ENCODE measurements at regions not wholly inside any gene's neighbourhood (a gene's known extent, or its start where the extent isn't known, plus 50 kb on each side); places are given as distances from the start of the nearest gene placed in this dataset.
"Not testable (repeated sequence)": the region's sequence is repeated elsewhere in the genome, so short reads cannot be mapped to it uniquely, and the experiment has no call there.

GRCh38 chr5:177900066-177900465 lies 96.0 kb downstream of the PROP1 start:
- H3K27ac ChIP-seq (ENCODE audit: low read length in 2 of 2); H3K4me3 Mint-ChIP-seq; POLR2A ChIA-PET; intact Hi-C loops (cut with micrococcal nuclease); H3K27me3 ChIP-seq (replicated peaks in 1 of 4; ENCODE audit: control extremely low read depth in 1 of 4, control insufficient read depth in 3 of 4, insufficient read depth in 4 of 4, low read length in 3 of 4); H3K9me3 ChIP-seq (ENCODE audit: control extremely low read depth in 1 of 3, control insufficient read depth in 2 of 3, insufficient read depth in 1 of 3, low read length in 2 of 3); DNase-seq; H3K27me3 Mint-ChIP-seq; ATAC-seq (ENCODE audit: low read depth); H3K4me2 ChIP-seq (replicated peaks; ENCODE audit: low read depth, low read length, poor library complexity, severe bottlenecking); H4K20me1 ChIP-seq (ENCODE audit: control insufficient read depth, insufficient read depth, low read length, poor library complexity, severe bottlenecking); CTCF ChIA-PET; H3K4me3 ChIP-seq (ENCODE audit: control extremely low read depth in 1 of 5, extremely low read depth in 1 of 5, insufficient read depth in 1 of 5, low read depth in 2 of 5, low read length in 4 of 5); H3K27ac Mint-ChIP-seq; H3K9ac ChIP-seq (ENCODE audit: low read length); H2AFZ ChIP-seq (ENCODE audit: insufficient read depth, low read depth, low read length, poor library complexity, severe bottlenecking); H3K4me1 ChIP-seq (ENCODE audit: control insufficient read depth in 2 of 2, insufficient read depth in 2 of 2, low read length in 2 of 2); H3K9me3 Mint-ChIP-seq (ENCODE audit: insufficient read depth); H3K79me2 ChIP-seq (ENCODE audit: control insufficient read depth, insufficient read depth, low read length); H3K36me3 ChIP-seq (replicated peaks in 1 of 2; ENCODE audit: control extremely low read depth in 1 of 2, control insufficient read depth in 1 of 2, extremely low read depth in 1 of 2, insufficient read depth in 2 of 2, low read length in 1 of 2); H3K4me1 Mint-ChIP-seq: not testable (repeated sequence)
- WGBS (ENCODE audit: insufficient coverage), result 100% methylated on average over 1 of the region's 6 CpGs

GRCh38 chr5:177894681-177895453 lies 101.2 kb downstream of the PROP1 start:
- H3K27ac Mint-ChIP-seq; H3K79me2 ChIP-seq (ENCODE audit: control insufficient read depth, insufficient read depth, low read length); H3K9me3 Mint-ChIP-seq (ENCODE audit: insufficient read depth); H3K9ac ChIP-seq (ENCODE audit: low read length); H3K4me3 Mint-ChIP-seq; H3K4me1 ChIP-seq (ENCODE audit: control insufficient read depth in 2 of 2, insufficient read depth in 2 of 2, low read length in 2 of 2); H3K9me3 ChIP-seq (ENCODE audit: control extremely low read depth in 1 of 3, control insufficient read depth in 2 of 3, insufficient read depth in 1 of 3, low read length in 2 of 3); H2AFZ ChIP-seq (ENCODE audit: insufficient read depth, low read depth, low read length, poor library complexity, severe bottlenecking); H3K36me3 ChIP-seq (replicated peaks in 1 of 2; ENCODE audit: control extremely low read depth in 1 of 2, control insufficient read depth in 1 of 2, extremely low read depth in 1 of 2, insufficient read depth in 2 of 2, low read length in 1 of 2); DNase-seq; ATAC-seq (ENCODE audit: low read depth); H3K4me1 Mint-ChIP-seq; CTCF ChIA-PET; H3K27ac ChIP-seq (ENCODE audit: low read length in 2 of 2); H4K20me1 ChIP-seq (ENCODE audit: control insufficient read depth, insufficient read depth, low read length, poor library complexity, severe bottlenecking); H3K4me2 ChIP-seq (replicated peaks; ENCODE audit: low read depth, low read length, poor library complexity, severe bottlenecking); POLR2A ChIA-PET; H3K27me3 ChIP-seq (replicated peaks in 1 of 4; ENCODE audit: control extremely low read depth in 1 of 4, control insufficient read depth in 3 of 4, insufficient read depth in 4 of 4, low read length in 3 of 4); H3K27me3 Mint-ChIP-seq; H3K4me3 ChIP-seq (ENCODE audit: control extremely low read depth in 1 of 5, extremely low read depth in 1 of 5, insufficient read depth in 1 of 5, low read depth in 2 of 5, low read length in 4 of 5): not testable (repeated sequence)
- intact Hi-C loops (cut with micrococcal nuclease), result loop anchor here (10.0 kb wide), 1 partner anchor 170 kb away; no protein-coding TSS in a partner anchor
- no CpG with 5 or more reads among the region's 9 CpGs for WGBS (ENCODE audit: insufficient coverage)

- POLR2A ChIA-PET; H3K4me1 Mint-ChIP-seq; H3K27me3 Mint-ChIP-seq; CTCF ChIA-PET; H3K9ac ChIP-seq (ENCODE audit: low read length); H2AFZ ChIP-seq (ENCODE audit: insufficient read depth, low read depth, low read length, poor library complexity, severe bottlenecking); H3K27me3 ChIP-seq (replicated peaks in 1 of 4; ENCODE audit: control extremely low read depth in 1 of 4, control insufficient read depth in 3 of 4, insufficient read depth in 4 of 4, low read length in 3 of 4); H3K4me3 ChIP-seq (ENCODE audit: control extremely low read depth in 1 of 5, extremely low read depth in 1 of 5, insufficient read depth in 1 of 5, low read depth in 2 of 5, low read length in 4 of 5); H4K20me1 ChIP-seq (ENCODE audit: control insufficient read depth, insufficient read depth, low read length, poor library complexity, severe bottlenecking); H3K4me1 ChIP-seq (ENCODE audit: control insufficient read depth in 2 of 2, insufficient read depth in 2 of 2, low read length in 2 of 2); H3K4me2 ChIP-seq (replicated peaks; ENCODE audit: low read depth, low read length, poor library complexity, severe bottlenecking); H3K27ac Mint-ChIP-seq; H3K4me3 Mint-ChIP-seq; H3K79me2 ChIP-seq (ENCODE audit: control insufficient read depth, insufficient read depth, low read length); H3K27ac ChIP-seq (ENCODE audit: low read length in 2 of 2); H3K36me3 ChIP-seq (replicated peaks in 1 of 2; ENCODE audit: control extremely low read depth in 1 of 2, control insufficient read depth in 1 of 2, extremely low read depth in 1 of 2, insufficient read depth in 2 of 2, low read length in 1 of 2); H3K9me3 Mint-ChIP-seq (ENCODE audit: insufficient read depth); H3K9me3 ChIP-seq (ENCODE audit: control extremely low read depth in 1 of 3, control insufficient read depth in 2 of 3, insufficient read depth in 1 of 3, low read length in 2 of 3); ATAC-seq (ENCODE audit: low read depth); DNase-seq: not testable (repeated sequence)
- intact Hi-C loops (cut with micrococcal nuclease), result loop anchor here (10.0 kb wide), 1 partner anchor 172 kb away; no protein-coding TSS in a partner anchor
- WGBS (ENCODE audit: insufficient coverage), result no CpG with 5 or more reads among the region's 4 CpGs
Observed at GRCh38 chr5:177892357-177892665, 103.7 kb downstream of the PROP1 start.

Data from B cell (primary cell).